Neural progenitor cell (in vitro differentiated cells): ENCODE measurements at regions not wholly inside any gene's neighbourhood (a gene's known extent, or its start where the extent isn't known, plus 50 kb on each side); places are given as distances from the start of the nearest gene placed in this dataset.
"Not testable (repeated sequence)": the region's sequence is repeated elsewhere in the genome, so short reads cannot be mapped to it uniquely, and the experiment has no call there.

Experiments used
- DNase-seq: peaks from one replicate; pipeline ENCODE4 v3.0.0-alpha.2; 2016; ENCODE audit warnings: low spot score
- H2AFZ ChIP-seq: fragments of 200-600 bp; sonication (generic); replicated peaks from 2 replicates; pipeline ENCODE4 v1.6.1; 2016; ENCODE audit warnings: antibody characterized with exemption
- H3F3A ChIP-seq: fragments of 200-600 bp; sonication (generic); 2 replicates; pipeline ENCODE4 v1.6.1; 2016; ENCODE audit warnings: antibody characterized with exemption, low read depth
- H3K27ac ChIP-seq: fragments of 200-600 bp; sonication (generic); 2 replicates; pipeline ENCODE4 v1.5.1; 2016; ENCODE audit warnings: mild to moderate bottlenecking
- H3K27me3 ChIP-seq: fragments of 200-600 bp; sonication (generic); 2 replicates; pipeline ENCODE4 v1.6.1; 2016; ENCODE audit warnings: mild to moderate bottlenecking, moderate library complexity
- H3K36me3 ChIP-seq: fragments of 200-600 bp; sonication (generic); 2 replicates; pipeline ENCODE4 v1.5.1; 2016
- H3K4me1 ChIP-seq: fragments of 200-600 bp; sonication (generic); 2 replicates; pipeline ENCODE4 v1.6.1; 2016; ENCODE audit warnings: mixed run types
- H3K4me2 ChIP-seq: fragments of 200-600 bp; sonication (generic); 2 replicates; pipeline ENCODE4 v1.6.1; 2016
- H3K4me3 ChIP-seq: fragments of 200-600 bp; sonication (generic); 2 replicates; pipeline ENCODE4 v1.5.1; 2016
- H3K79me2 ChIP-seq: fragments of 200-600 bp; sonication (generic); 2 replicates; pipeline ENCODE4 v1.6.1; 2016; ENCODE audit warnings: low read depth
- H3K9ac ChIP-seq: fragments of 200-600 bp; sonication (generic); 2 replicates; pipeline ENCODE4 v1.6.1; 2016
- H3K9me3 ChIP-seq: fragments of 200-600 bp; sonication (generic); 2 replicates; pipeline ENCODE4 v1.5.1; 2016; ENCODE audit warnings: low read depth
- H4K20me1 ChIP-seq: fragments of 200-600 bp; sonication (generic); 2 replicates; pipeline ENCODE4 v1.6.1; 2016; ENCODE audit warnings: low read depth
- H3K27ac Mint-ChIP-seq: 3 replicates; pipeline ENCODE4 v1.8.0; 2021; ENCODE audit warnings: mixed read lengths
- H3K27me3 Mint-ChIP-seq: 2 replicates; pipeline ENCODE4 v1.8.0; 2022; ENCODE audit warnings: low read depth, mild to moderate bottlenecking, inconsistent platforms, moderate library complexity, mixed read lengths; ENCODE audit not compliant: insufficient read depth
- H3K36me3 Mint-ChIP-seq: 3 replicates; pipeline ENCODE4 v1.8.0; 2021; ENCODE audit warnings: mixed read lengths
- H3K4me1 Mint-ChIP-seq: 3 replicates; pipeline ENCODE4 v1.8.0; 2021; ENCODE audit warnings: mixed read lengths
- H3K4me3 Mint-ChIP-seq: 3 replicates; pipeline ENCODE4 v1.8.0; 2021; ENCODE audit warnings: mild to moderate bottlenecking, moderate library complexity, mixed read lengths
- H3K9me3 Mint-ChIP-seq: 3 replicates; pipeline ENCODE4 v1.8.0; 2020; ENCODE audit warnings: mixed read lengths
- CTCF ChIP-seq: fragments of 200-600 bp; sonication (generic); IDR thresholded peaks from 2 replicates; pipeline ENCODE4 v1.5.1; 2017; ENCODE audit warnings: antibody characterized with exemption, mild to moderate bottlenecking
- EZH2 ChIP-seq: fragments of 200-600 bp; sonication (generic); IDR thresholded peaks from 2 replicates; pipeline ENCODE4 v1.6.1; 2017; ENCODE audit warnings: antibody characterized with exemption, mild to moderate bottlenecking, moderate library complexity
- EZH2phosphoT487 ChIP-seq: fragments of 200-600 bp; sonication (generic); IDR thresholded peaks from 2 replicates; pipeline ENCODE4 v1.6.1; 2017; ENCODE audit warnings: antibody characterized with exemption

- Mint-ChIP-seq H3K27ac (no peak overlapping the region), H3K9me3 (no peaks in the 10 kb centered on the region), H3K4me3 (no peak overlapping the region), H3K4me1 (no peaks in the 10 kb centered on the region), H3K27me3 (no peaks in the 10 kb centered on the region), H3K36me3 (no peaks in the 10 kb centered on the region)
- H3K9ac ChIP-seq = no peak overlapping the region
- no peaks in the 10 kb centered on the region for H3K27me3 ChIP-seq
- TF ChIP-seq EZH2phosphoT487 = no peak
- TF ChIP-seq EZH2 = no peak
- no peak for TF ChIP-seq CTCF
- no peak overlapping the region for H3K27ac ChIP-seq
- H3K4me1 ChIP-seq = no peaks in the 10 kb centered on the region
- H3F3A ChIP-seq = no peaks in the 10 kb centered on the region
- no peak overlapping the region for H3K4me2 ChIP-seq
- no peaks in the 10 kb centered on the region for H4K20me1 ChIP-seq
- H3K36me3 ChIP-seq = no peaks in the 10 kb centered on the region
- H3K4me3 ChIP-seq = no peak overlapping the region
- H2AFZ ChIP-seq = no peak overlapping the region
- no peak for DNase-seq
- no peaks in the 10 kb centered on the region for H3K9me3 ChIP-seq
- no peaks in the 10 kb centered on the region for H3K79me2 ChIP-seq
Measured at GRCh38 chr4:127509155-127509554, 123.6 kb upstream of the INTU start.

- H3K27ac Mint-ChIP-seq, H3K9ac ChIP-seq, H3K4me3 Mint-ChIP-seq, H3K36me3 ChIP-seq, H3K36me3 Mint-ChIP-seq, H3K4me2 ChIP-seq, H3K79me2 ChIP-seq, H3F3A ChIP-seq, H3K4me1 Mint-ChIP-seq, H2AFZ ChIP-seq, H3K9me3 ChIP-seq, H3K4me3 ChIP-seq, H3K27me3 Mint-ChIP-seq, H4K20me1 ChIP-seq, DNase-seq, H3K27ac ChIP-seq, H3K27me3 ChIP-seq, H3K9me3 Mint-ChIP-seq, H3K4me1 ChIP-seq: not testable (repeated sequence)
Measured at GRCh38 chr4:127512672-127513071, 120.1 kb upstream of the INTU start.

- H3K27me3 ChIP-seq, H3K27me3 Mint-ChIP-seq, H3F3A ChIP-seq, H4K20me1 ChIP-seq, H3K79me2 ChIP-seq, H3K4me2 ChIP-seq, H3K27ac Mint-ChIP-seq, H3K4me1 Mint-ChIP-seq, DNase-seq, H3K9me3 Mint-ChIP-seq, H3K4me3 ChIP-seq, H3K36me3 ChIP-seq, H3K36me3 Mint-ChIP-seq, H3K9ac ChIP-seq, H3K27ac ChIP-seq, H3K9me3 ChIP-seq, H3K4me1 ChIP-seq, H3K4me3 Mint-ChIP-seq, H2AFZ ChIP-seq: not testable (repeated sequence)
Measured at GRCh38 chr4:127515259-127515658, 117.5 kb upstream of the INTU start.

- TF ChIP-seq EZH2 = no peak
- no peak for TF ChIP-seq CTCF
- TF ChIP-seq EZH2phosphoT487 = no peak
- H3K4me3 ChIP-seq = no peak overlapping the region
- Mint-ChIP-seq H3K9me3 (no peaks in the 10 kb centered on the region), H3K4me3 (no peak overlapping the region), H3K4me1 (no peaks in the 10 kb centered on the region), H3K27ac (no peak overlapping the region), H3K27me3 (no peaks in the 10 kb centered on the region), H3K36me3 (no peaks in the 10 kb centered on the region)
- H3K36me3 ChIP-seq = no peaks in the 10 kb centered on the region
- H3K4me2 ChIP-seq = no peak overlapping the region
- H3K27ac ChIP-seq = no peak overlapping the region
- no peak overlapping the region for H3K9ac ChIP-seq
- H3K9me3 ChIP-seq = no peaks in the 10 kb centered on the region
- no peaks in the 10 kb centered on the region for H3K4me1 ChIP-seq
- H3F3A ChIP-seq = no peaks in the 10 kb centered on the region
- no peaks in the 10 kb centered on the region for H3K27me3 ChIP-seq
- H2AFZ ChIP-seq = no peak overlapping the region
- no peaks in the 10 kb centered on the region for H3K79me2 ChIP-seq
- no peak for DNase-seq
- no peaks in the 10 kb centered on the region for H4K20me1 ChIP-seq
Measured at GRCh38 chr4:127518046-127518445, 114.7 kb upstream of the INTU start.
